ENCODE measurements at regions not wholly inside any gene's neighbourhood (a gene's known extent, or its start where the extent isn't known, plus 50 kb on each side); places are given as distances from the start of the nearest gene placed in this dataset.

DNA sequence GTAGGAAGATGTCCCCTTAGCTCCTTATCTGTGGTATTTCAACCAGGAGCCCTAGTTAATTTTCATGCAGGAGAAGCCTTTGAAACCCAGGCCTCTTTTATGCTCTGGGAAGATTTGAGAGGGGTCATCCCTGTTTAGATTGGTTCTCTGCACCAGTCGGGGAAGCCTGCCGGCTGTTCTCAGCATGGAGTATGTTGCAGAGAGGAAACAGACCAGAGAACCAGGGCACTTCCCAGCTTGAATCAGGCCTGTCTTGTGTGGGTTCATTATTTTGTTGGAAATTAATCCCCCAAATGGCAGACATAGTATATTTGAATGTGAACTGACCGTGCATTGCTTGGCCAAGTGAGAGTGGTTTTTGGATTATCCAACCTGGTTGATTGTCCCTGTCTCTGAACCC is 1082.1 kb upstream of the RBFOX1 start:
- TF ChIP-seq, protein P1, sequence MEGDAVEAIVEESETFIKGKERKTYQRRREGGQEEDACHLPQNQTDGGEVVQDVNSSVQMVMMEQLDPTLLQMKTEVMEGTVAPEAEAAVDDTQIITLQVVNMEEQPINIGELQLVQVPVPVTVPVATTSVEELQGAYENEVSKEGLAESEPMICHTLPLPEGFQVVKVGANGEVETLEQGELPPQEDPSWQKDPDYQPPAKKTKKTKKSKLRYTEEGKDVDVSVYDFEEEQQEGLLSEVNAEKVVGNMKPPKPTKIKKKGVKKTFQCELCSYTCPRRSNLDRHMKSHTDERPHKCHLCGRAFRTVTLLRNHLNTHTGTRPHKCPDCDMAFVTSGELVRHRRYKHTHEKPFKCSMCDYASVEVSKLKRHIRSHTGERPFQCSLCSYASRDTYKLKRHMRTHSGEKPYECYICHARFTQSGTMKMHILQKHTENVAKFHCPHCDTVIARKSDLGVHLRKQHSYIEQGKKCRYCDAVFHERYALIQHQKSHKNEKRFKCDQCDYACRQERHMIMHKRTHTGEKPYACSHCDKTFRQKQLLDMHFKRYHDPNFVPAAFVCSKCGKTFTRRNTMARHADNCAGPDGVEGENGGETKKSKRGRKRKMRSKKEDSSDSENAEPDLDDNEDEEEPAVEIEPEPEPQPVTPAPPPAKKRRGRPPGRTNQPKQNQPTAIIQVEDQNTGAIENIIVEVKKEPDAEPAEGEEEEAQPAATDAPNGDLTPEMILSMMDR (conservative IDR thresholded peaks at IDR 0.05; ENCODE audit: low read depth, low read length), result no peak
- TF ChIP-seq CEBPB (IDR thresholded peaks at IDR 0.05; ENCODE audit: low read depth, low read length) (no peak), FOS (IDR thresholded peaks at IDR 0.05; ENCODE audit: low read depth, low read length) (no peak), MAFK (IDR thresholded peaks at IDR 0.05; ENCODE audit: low read depth, low read length) (no peak), POLR2A (IDR thresholded peaks at IDR 0.05; ENCODE audit: low read depth, low read length) (no peak), RAD21 (IDR thresholded peaks at IDR 0.05; ENCODE audit: low read length) (no peak), SMC3 (IDR thresholded peaks at IDR 0.05; ENCODE audit: low read depth, low read length) (no peak), MAZ (IDR thresholded peaks at IDR 0.05; ENCODE audit: borderline replicate concordance, low read depth, low read length) (no peak), RCOR1 (IDR thresholded peaks at IDR 0.05; ENCODE audit: insufficient replicate concordance, low read length) (no peak), MXI1 (IDR thresholded peaks at IDR 0.05; ENCODE audit: borderline replicate concordance, low read depth, low read length) (no peak), RFX5 (IDR thresholded peaks at IDR 0.05; ENCODE audit: low read depth, low read length) (no peak), NFE2L2 (IDR thresholded peaks at IDR 0.05; ENCODE audit: low read depth, low read length) (no peak)
- TF ChIP-seq, protein P2, sequence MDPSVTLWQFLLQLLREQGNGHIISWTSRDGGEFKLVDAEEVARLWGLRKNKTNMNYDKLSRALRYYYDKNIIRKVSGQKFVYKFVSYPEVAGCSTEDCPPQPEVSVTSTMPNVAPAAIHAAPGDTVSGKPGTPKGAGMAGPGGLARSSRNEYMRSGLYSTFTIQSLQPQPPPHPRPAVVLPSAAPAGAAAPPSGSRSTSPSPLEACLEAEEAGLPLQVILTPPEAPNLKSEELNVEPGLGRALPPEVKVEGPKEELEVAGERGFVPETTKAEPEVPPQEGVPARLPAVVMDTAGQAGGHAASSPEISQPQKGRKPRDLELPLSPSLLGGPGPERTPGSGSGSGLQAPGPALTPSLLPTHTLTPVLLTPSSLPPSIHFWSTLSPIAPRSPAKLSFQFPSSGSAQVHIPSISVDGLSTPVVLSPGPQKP (IDR thresholded peaks at IDR 0.05; ENCODE audit: borderline replicate concordance, low read depth, low read length), result no peak
- TF ChIP-seq, protein P3, sequence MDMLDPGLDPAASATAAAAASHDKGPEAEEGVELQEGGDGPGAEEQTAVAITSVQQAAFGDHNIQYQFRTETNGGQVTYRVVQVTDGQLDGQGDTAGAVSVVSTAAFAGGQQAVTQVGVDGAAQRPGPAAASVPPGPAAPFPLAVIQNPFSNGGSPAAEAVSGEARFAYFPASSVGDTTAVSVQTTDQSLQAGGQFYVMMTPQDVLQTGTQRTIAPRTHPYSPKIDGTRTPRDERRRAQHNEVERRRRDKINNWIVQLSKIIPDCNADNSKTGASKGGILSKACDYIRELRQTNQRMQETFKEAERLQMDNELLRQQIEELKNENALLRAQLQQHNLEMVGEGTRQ (IDR thresholded peaks at IDR 0.05; ENCODE audit: low read depth, low read length), result no peak
